Adipose tissue (tissue), 3 donors: ENCODE measurements at regions not wholly inside any gene's neighbourhood (a gene's known extent, or its start where the extent isn't known, plus 50 kb on each side); places are given as distances from the start of the nearest gene placed in this dataset.

Experiments
- H3K27ac ChIP-seq: one replicate; pipeline ENCODE4 v1.5.1; 2013; ENCODE audit warnings: low read depth, low read length
- WGBS, 3 donors: extraction: QIAGEN DNeasy Blood & Tissue Kit; methylation state at CpG; one replicate each; pipeline ENCODE4 v1.1.7; 2013; 5-methylcytosine and 5-hydroxymethylcytosine counted together
- donor health status: healthy with polysubstance abuse.
- donor health status: Bipolar disorder and iron deficiency.
- donor health status: healthy.

DNA sequence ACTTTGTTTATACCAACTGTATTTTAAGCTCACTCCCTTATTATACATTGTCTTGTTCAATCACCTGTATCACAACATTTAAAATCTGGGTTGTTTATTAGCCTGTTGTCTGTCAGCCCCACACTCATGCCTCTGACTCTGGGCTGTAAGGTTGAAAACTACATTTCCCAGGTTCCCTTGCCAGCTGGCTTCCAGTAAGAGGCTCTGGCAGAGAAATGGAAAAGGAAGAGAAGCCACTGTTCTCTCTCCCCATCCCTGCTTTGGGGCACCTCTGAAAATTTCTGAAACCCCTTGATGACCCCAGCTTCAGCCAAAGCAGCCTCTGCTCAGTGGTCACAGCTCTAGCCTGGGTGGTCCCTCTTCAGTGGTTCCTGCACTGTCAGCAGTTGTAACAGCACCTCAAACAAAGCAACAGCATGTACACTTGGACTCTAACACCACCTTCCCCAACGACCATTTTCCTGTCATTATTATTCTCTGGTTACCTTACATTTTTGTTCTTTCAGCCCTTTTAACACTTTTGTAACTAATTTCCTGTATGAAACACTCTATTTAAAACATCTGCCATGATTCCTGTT lies 108.9 kb upstream of the LGALSL start:
- WGBS, 3 donors, result 6 to 16% (median 8%) methylated on average over 1 of the region's 1 CpG
- H3K27ac ChIP-seq, result no peak overlapping the region

GRCh38 chr2:64345998-64346397 lies 108.0 kb upstream of the LGALSL start:
- 90 to 94% (median 92%) methylated on average over 2 of the region's 2 CpGs for WGBS, 3 donors
- no peak overlapping the region for H3K27ac ChIP-seq

GRCh38 chr2:64348386-64349130 lies 105.4 kb upstream of the LGALSL start:
- 74 to 87% (median 82%) methylated on average over 6 of the region's 6 CpGs for WGBS, 3 donors
- no peak overlapping the region for H3K27ac ChIP-seq

DNA sequence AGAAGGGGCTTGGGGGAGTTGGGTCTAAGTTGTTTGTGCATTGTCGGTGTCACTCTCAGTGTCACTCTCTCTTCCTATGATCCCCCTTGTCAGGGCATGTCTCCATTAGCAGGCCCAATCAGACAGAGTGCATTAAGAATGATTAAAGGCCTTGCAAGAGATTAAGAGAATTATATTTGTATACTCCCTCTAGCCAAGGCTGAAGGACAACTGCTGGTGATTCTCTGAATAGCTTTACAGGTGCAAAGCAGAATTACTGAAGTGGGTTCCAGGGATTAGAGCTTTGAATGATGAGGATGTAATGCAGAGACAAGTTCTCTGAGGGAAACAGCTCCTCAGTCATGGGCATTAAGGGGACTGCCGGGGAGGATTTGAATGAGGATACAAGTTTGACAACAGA lies 104.8 kb upstream of the LGALSL start:
- WGBS, 3 donors, result 90 to 94% (median 91%) methylated on average over 2 of the region's 2 CpGs
- no peak overlapping the region for H3K27ac ChIP-seq

DNA sequence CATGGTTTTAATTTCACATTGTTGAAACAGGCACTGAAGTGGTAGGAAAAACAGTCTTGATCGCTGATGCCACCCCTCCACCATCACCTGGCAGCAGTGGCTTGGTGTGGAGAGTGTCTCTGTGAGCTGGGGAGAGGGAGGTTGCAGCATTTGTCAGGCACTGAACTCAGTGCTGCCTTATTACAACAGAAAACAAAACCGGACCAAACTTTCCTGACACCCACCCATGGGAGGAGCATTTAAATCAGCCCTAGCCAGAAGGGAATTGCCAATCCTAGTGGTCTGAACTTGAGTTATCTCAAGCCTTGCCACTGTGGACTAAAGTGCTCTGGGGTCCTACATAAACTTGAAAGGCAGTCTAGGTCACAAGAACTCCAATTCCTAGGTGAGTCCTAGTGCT lies 103.0 kb upstream of the LGALSL start:
- H3K27ac ChIP-seq, result no peak overlapping the region
- WGBS, 3 donors, result 72 to 80% (median 74%) methylated on average over 2 of the region's 2 CpGs

GRCh38 chr2:64352292-64352691 lies 101.7 kb upstream of the LGALSL start:
- no peak overlapping the region for H3K27ac ChIP-seq
- WGBS, 3 donors, result 89 to 94% (median 94%) methylated on average over 1 of the region's 1 CpG

GRCh38 chr2:64354857-64355680 lies 98.9 kb upstream of the LGALSL start:
- WGBS, 3 donors, result 53 to 83% (median 60%) methylated on average over 11 of the region's 11 CpGs
- H3K27ac ChIP-seq, result no peak overlapping the region

DNA sequence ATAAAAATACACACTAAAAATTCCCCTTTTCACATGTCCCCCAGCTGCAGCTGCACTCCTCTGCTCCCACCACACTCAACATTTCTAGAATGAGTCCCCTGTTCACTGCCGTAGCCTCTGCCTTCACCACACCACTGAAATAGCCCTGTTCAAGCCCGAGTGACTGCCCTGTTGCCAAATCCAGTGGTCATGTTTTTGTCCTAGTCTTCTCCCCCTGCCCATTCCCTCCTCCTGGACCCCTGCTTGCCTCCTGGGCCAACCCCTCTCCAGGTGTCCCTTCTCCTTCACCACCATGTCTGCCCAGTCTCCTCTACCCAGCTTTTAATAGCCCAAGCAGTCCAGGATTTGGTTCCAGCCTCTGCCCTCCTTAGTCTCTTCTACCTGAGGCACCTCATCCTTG lies 97.1 kb upstream of the LGALSL start:
- H3K27ac ChIP-seq, result no peak overlapping the region
- WGBS, 3 donors, result 88 to 93% (median 90%) methylated on average over 2 of the region's 2 CpGs

GRCh38 chr2:64359171-64359891 lies 94.6 kb upstream of the LGALSL start:
- WGBS, 3 donors, result 47 to 79% (median 62%) methylated on average over 4 of the region's 4 CpGs
- no peak overlapping the region for H3K27ac ChIP-seq

GRCh38 chr2:64359892-64360657 lies 93.9 kb upstream of the LGALSL start:
- 26 to 57% (median 49%) methylated on average over 11 of the region's 11 CpGs for WGBS, 3 donors

DNA sequence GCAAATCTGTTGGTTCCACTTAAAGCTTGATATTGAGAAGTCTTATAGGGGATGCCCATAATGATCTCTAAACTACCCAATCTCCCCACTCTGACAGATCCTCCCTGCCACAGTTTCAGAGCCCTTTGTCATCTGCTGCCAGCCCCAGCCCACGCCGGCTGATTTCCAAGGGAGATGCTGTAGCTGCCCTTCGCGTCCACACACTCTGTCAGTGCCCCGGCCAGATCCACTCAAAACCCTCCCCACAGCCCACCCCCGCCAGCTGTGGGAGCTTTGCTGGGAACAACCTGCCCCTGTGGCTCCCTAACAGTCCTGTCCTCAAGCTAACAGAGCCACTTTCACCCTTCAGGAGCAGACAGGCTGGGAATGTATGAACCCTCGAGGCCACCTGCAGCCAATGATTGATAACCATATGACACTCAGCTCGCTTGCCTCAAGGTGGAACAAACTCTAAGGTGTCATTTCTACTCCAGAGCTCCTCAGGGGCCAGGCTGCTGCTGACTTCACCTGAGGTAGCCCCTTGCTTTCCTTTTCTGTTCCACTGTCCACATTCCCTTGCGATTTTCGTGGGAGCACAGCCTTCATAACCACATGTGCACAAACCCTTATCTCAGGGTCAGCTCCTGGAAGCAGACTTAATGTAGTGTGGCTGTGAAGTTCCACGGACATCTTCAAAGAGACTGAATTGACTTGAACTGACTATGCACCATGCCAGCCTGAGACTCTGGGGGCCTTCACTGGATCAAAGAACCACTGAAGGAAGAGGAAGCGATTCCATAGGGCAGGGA lies 92.6 kb upstream of the LGALSL start:
- WGBS, 3 donors, result 30 to 90% (median 86%) methylated on average over 12 of the region's 12 CpGs
- H3K27ac ChIP-seq, result no peak overlapping the region

More at GRCh38 chr2:64359892-64360657, 93.9 kb upstream of the LGALSL start:
- H3K27ac ChIP-seq, result peak overlapping the region; percentile 40

DNA sequence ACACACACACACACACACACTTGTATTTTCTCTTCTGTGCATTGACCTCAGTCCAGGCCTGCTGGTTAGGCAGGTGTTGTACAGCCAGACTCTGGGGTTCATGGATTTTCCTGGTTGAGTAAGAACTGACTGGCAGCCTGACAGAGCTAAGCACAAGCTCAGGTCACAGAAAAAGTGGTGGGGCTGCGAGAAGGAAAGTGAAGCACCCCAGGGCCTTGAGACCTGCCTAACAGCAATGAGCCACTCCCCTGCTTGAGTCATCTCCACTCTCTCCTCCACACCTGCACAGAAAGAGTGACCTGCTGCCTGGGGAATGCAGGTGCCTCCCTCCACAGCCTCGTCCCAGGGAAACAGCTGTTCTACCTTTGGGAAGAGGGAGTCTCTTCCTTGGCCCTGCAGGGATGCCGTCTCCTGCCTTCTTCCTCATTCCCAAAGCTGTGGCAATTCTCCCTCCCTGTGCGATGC lies 91.4 kb upstream of the LGALSL start:
- whole genome bisulfite sequencing, 3 donors, result 69 to 91% (median 90%) methylated on average over 4 of the region's 4 CpGs
- H3K27ac ChIP-seq, result no peak overlapping the region

- 94 to 96% (median 95%) methylated on average over 4 of the region's 4 CpGs for WGBS, 3 donors
- H3K27ac ChIP-seq, result no peak overlapping the region
Observed at GRCh38 chr2:64363140-64363539, 90.8 kb upstream of the LGALSL start.

DNA sequence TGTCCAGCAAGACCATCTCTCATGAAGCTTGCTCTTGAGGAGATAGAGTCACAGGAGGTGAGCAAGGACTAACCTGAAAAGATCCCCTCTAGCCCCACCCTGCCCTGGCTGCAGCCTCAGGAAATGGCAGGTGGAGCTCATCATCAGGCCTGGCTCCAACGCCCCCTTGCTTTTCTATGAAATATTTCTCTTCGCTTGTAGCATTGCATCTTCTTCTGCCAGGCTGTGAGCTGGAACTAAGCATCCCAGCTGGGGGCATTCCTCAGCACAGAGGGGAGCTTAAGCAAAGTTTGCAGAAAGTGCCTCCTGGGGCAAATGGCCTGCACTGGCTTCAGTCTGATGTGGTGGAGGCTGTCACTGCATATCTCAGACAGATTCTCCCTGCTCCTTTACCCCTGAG lies 90.1 kb upstream of the LGALSL start:
- H3K27ac ChIP-seq, result no peak overlapping the region

GRCh38 chr2:64367444-64368232 lies 86.3 kb upstream of the LGALSL start:
- H3K27ac ChIP-seq, result no peak overlapping the region
- WGBS, 3 donors, result 58 to 72% (median 64%) methylated on average over 7 of the region's 7 CpGs

More for the DNA sequence above, 90.1 kb upstream of the LGALSL start:
- 75 to 93% (median 86%) methylated on average over 2 of the region's 2 CpGs for WGBS, 3 donors

DNA sequence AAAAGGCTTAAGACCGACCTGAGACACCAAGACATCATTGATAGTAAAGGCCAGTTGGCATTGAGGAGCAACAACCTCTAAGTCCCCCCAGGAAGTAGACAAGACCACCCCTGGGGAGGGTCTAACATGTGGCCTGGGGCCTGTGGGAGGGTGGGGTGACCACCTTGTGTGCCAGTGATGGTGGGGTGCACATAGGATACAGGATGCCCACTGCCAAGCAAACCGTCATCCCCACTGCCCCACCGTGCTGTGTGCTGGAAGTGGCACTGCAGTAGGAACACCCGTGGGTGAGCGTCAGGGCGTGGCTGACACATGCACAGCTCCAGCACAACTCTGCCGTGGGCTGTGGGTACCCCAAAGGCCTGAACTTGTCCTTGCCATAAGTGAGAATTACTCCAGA lies 84.3 kb upstream of the LGALSL start:
- WGBS, 3 donors, result 92 to 95% (median 95%) methylated on average over 7 of the region's 7 CpGs

More for the DNA sequence above, 84.3 kb upstream of the LGALSL start:
- no peak overlapping the region for H3K27ac ChIP-seq
